ENCODE measurements at regions not wholly inside any gene's neighbourhood (a gene's known extent, or its start where the extent isn't known, plus 50 kb on each side); places are given as distances from the start of the nearest gene placed in this dataset.

GRCh38 chr6:76397966-76398365 lies 325.5 kb upstream of the IMPG1 start:
- no peak overlapping the region for H3K4me3 ChIP-seq (ENCODE audit: low read length, poor library complexity, severe bottlenecking)
- H3K4me2 ChIP-seq (ENCODE audit: low read depth, low read length, poor library complexity, severe bottlenecking) = no peak overlapping the region
- H2AFZ ChIP-seq (ENCODE audit: low read length) = no peak overlapping the region
- H3F3A ChIP-seq (ENCODE audit: low read depth) = no peaks in the 10 kb centered on the region
- H4K20me1 ChIP-seq (ENCODE audit: insufficient read depth, low read length, poor library complexity, severe bottlenecking) = no peaks in the 10 kb centered on the region
- no peaks in the 10 kb centered on the region for H3K9me2 ChIP-seq (replicated peaks; ENCODE audit: low read depth, low read length)
- no peaks in the 10 kb centered on the region for H3K36me3 ChIP-seq (ENCODE audit: insufficient read depth, low read length)
- H3K9me3 ChIP-seq (ENCODE audit: insufficient read depth, low read depth, low read length) = no peaks in the 10 kb centered on the region
- no peaks in the 10 kb centered on the region for H3K79me2 ChIP-seq (ENCODE audit: insufficient read depth, low read length)
- H3K27me3 ChIP-seq (ENCODE audit: insufficient read depth, low read length, poor library complexity, severe bottlenecking) = no peaks in the 10 kb centered on the region
- no peaks in the 10 kb centered on the region for H3K4me1 ChIP-seq (ENCODE audit: insufficient read depth, low read length, poor library complexity, severe bottlenecking)
- TF ChIP-seq EZH2phosphoT487 (IDR thresholded peaks at IDR 0.05; ENCODE audit: borderline replicate concordance) = no peak
- H3K9ac ChIP-seq (ENCODE audit: low read depth, low read length, poor library complexity, severe bottlenecking) = no peak overlapping the region

- no peaks in the 10 kb centered on the region for H3F3A ChIP-seq (ENCODE audit: low read depth)
- H3K27me3 ChIP-seq (ENCODE audit: insufficient read depth, low read length, poor library complexity, severe bottlenecking) = no peaks in the 10 kb centered on the region
- H3K79me2 ChIP-seq (ENCODE audit: insufficient read depth, low read length) = no peaks in the 10 kb centered on the region
- H3K4me3 ChIP-seq (ENCODE audit: low read length, poor library complexity, severe bottlenecking) = no peak overlapping the region
- no peaks in the 10 kb centered on the region for H3K36me3 ChIP-seq (ENCODE audit: insufficient read depth, low read length)
- H2AFZ ChIP-seq (ENCODE audit: low read length) = no peak overlapping the region
- no peaks in the 10 kb centered on the region for H3K9me2 ChIP-seq (replicated peaks; ENCODE audit: low read depth, low read length)
- H3K9ac ChIP-seq (ENCODE audit: low read depth, low read length, poor library complexity, severe bottlenecking) = no peak overlapping the region
- no peaks in the 10 kb centered on the region for H4K20me1 ChIP-seq (ENCODE audit: insufficient read depth, low read length, poor library complexity, severe bottlenecking)
- no peak for TF ChIP-seq CTCF (conservative IDR thresholded peaks at IDR 0.05; ENCODE audit: low read length)
- no peak for TF ChIP-seq EZH2phosphoT487 (IDR thresholded peaks at IDR 0.05; ENCODE audit: borderline replicate concordance)
- no peaks in the 10 kb centered on the region for H3K4me1 ChIP-seq (ENCODE audit: insufficient read depth, low read length, poor library complexity, severe bottlenecking)
- H3K9me3 ChIP-seq (ENCODE audit: insufficient read depth, low read depth, low read length) = peaks cover 3% of the 10 kb centered on the region; the same call in 1 of the 2 replicates
- no peak overlapping the region for H3K4me2 ChIP-seq (ENCODE audit: low read depth, low read length, poor library complexity, severe bottlenecking)
Observed at GRCh38 chr6:76382201-76382600, 309.7 kb upstream of the IMPG1 start.

DNA sequence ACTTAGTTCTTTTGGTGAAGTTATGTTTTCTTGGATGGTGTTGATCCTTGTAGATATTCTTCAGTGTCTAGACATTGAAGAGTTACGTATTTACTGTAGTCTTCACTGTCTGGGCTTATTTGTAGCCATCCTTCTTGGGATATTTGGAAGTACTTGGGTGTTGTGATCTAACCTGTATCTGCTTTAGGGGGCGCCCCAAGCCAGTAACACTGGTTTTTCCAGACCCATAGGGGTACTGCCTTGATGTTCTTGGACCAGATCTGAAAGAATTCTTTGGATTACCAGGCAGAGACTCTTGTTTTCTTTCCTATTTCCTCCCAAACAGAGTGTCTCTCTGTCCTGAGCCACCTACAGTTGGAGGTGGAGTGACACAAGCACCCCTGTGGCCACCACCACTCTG lies 309.1 kb upstream of the IMPG1 start:
- H3K4me2 ChIP-seq (ENCODE audit: low read depth, low read length, poor library complexity, severe bottlenecking) = no peak overlapping the region
- no peaks in the 10 kb centered on the region for H4K20me1 ChIP-seq (ENCODE audit: insufficient read depth, low read length, poor library complexity, severe bottlenecking)
- H3K36me3 ChIP-seq (ENCODE audit: insufficient read depth, low read length) = no peaks in the 10 kb centered on the region
- H2AFZ ChIP-seq (ENCODE audit: low read length) = no peak overlapping the region
- no peaks in the 10 kb centered on the region for H3K27me3 ChIP-seq (ENCODE audit: insufficient read depth, low read length, poor library complexity, severe bottlenecking)
- no peak for TF ChIP-seq CTCF (conservative IDR thresholded peaks at IDR 0.05; ENCODE audit: low read length)
- no peak for TF ChIP-seq EZH2phosphoT487 (IDR thresholded peaks at IDR 0.05; ENCODE audit: borderline replicate concordance)
- peaks cover 3% of the 10 kb centered on the region; the same call in 1 of the 2 replicates for H3K9me3 ChIP-seq (ENCODE audit: insufficient read depth, low read depth, low read length)
- H3F3A ChIP-seq (ENCODE audit: low read depth) = no peaks in the 10 kb centered on the region
- H3K9me2 ChIP-seq (replicated peaks; ENCODE audit: low read depth, low read length) = no peaks in the 10 kb centered on the region
- H3K4me3 ChIP-seq (ENCODE audit: low read length, poor library complexity, severe bottlenecking) = no peak overlapping the region
- no peak overlapping the region for H3K9ac ChIP-seq (ENCODE audit: low read depth, low read length, poor library complexity, severe bottlenecking)
- no peaks in the 10 kb centered on the region for H3K4me1 ChIP-seq (ENCODE audit: insufficient read depth, low read length, poor library complexity, severe bottlenecking)
- no peaks in the 10 kb centered on the region for H3K79me2 ChIP-seq (ENCODE audit: insufficient read depth, low read length)

GRCh38 chr6:76351275-76351674 lies 278.8 kb upstream of the IMPG1 start:
- H3K36me3 ChIP-seq (ENCODE audit: insufficient read depth, low read length) = no peaks in the 10 kb centered on the region
- H3K27me3 ChIP-seq (ENCODE audit: insufficient read depth, low read length, poor library complexity, severe bottlenecking) = no peaks in the 10 kb centered on the region
- H2AFZ ChIP-seq (ENCODE audit: low read length) = no peak overlapping the region
- H3K4me2 ChIP-seq (ENCODE audit: low read depth, low read length, poor library complexity, severe bottlenecking) = no peak overlapping the region
- no peaks in the 10 kb centered on the region for H3K4me1 ChIP-seq (ENCODE audit: insufficient read depth, low read length, poor library complexity, severe bottlenecking)
- H3K9ac ChIP-seq (ENCODE audit: low read depth, low read length, poor library complexity, severe bottlenecking) = no peak overlapping the region
- no peak overlapping the region for H3K4me3 ChIP-seq (ENCODE audit: low read length, poor library complexity, severe bottlenecking)
- TF ChIP-seq CTCF (conservative IDR thresholded peaks at IDR 0.05; ENCODE audit: low read length) = peak; percentile 38
- no peak for TF ChIP-seq EZH2phosphoT487 (IDR thresholded peaks at IDR 0.05; ENCODE audit: borderline replicate concordance)
- no peaks in the 10 kb centered on the region for H3K9me3 ChIP-seq (ENCODE audit: insufficient read depth, low read depth, low read length)
- H3K79me2 ChIP-seq (ENCODE audit: insufficient read depth, low read length) = no peaks in the 10 kb centered on the region
- no peaks in the 10 kb centered on the region for H3K9me2 ChIP-seq (replicated peaks; ENCODE audit: low read depth, low read length)
- no peaks in the 10 kb centered on the region for H3F3A ChIP-seq (ENCODE audit: low read depth)
- H4K20me1 ChIP-seq (ENCODE audit: insufficient read depth, low read length, poor library complexity, severe bottlenecking) = no peaks in the 10 kb centered on the region
